Endodermal cell (in vitro differentiated cells): ENCODE measurements at regions not wholly inside any gene's neighbourhood (a gene's known extent, or its start where the extent isn't known, plus 50 kb on each side); places are given as distances from the start of the nearest gene placed in this dataset.

ENCODE experiments used
- DNase-seq: peaks from one replicate; pipeline ENCODE4 v3.0.0-alpha.2; 2017
- H3K27ac ChIP-seq: 2 replicates; pipeline ENCODE4 v1.5.1; 2013; ENCODE audit warnings: mild to moderate bottlenecking, low read depth, low read length, moderate library complexity
- H3K27me3 ChIP-seq: 2 replicates; pipeline ENCODE4 v1.6.1; 2013; ENCODE audit warnings: mild to moderate bottlenecking, low read length, moderate library complexity; ENCODE audit not compliant: insufficient read depth, control insufficient read depth, poor library complexity, severe bottlenecking
- H3K36me3 ChIP-seq: 2 replicates; pipeline ENCODE4 v1.7.0; 2013; ENCODE audit warnings: mild to moderate bottlenecking, low read length, moderate library complexity; ENCODE audit not compliant: control insufficient read depth, insufficient read depth
- H3K4me1 ChIP-seq: one replicate; pipeline ENCODE4 v1.7.0; 2013; ENCODE audit warnings: low read length; ENCODE audit not compliant: control insufficient read depth, insufficient read depth
- H3K4me3 ChIP-seq: 2 replicates; pipeline ENCODE4 v1.5.1; 2013; ENCODE audit warnings: mild to moderate bottlenecking, low read length, moderate library complexity
- H3K9ac ChIP-seq: 2 replicates; pipeline ENCODE4 v1.6.1; 2013; ENCODE audit warnings: mild to moderate bottlenecking, low read length, moderate library complexity; ENCODE audit not compliant: poor library complexity, severe bottlenecking; ENCODE audit errors: extremely low read depth
- H3K9me3 ChIP-seq: 2 replicates; pipeline ENCODE4 v1.6.1; 2013; ENCODE audit warnings: mild to moderate bottlenecking, low read length, moderate library complexity; ENCODE audit not compliant: control insufficient read depth
- H3K27ac Mint-ChIP-seq: 2 replicates; pipeline ENCODE4 v1.8.0; 2020; ENCODE audit warnings: mixed read lengths
- H3K27me3 Mint-ChIP-seq: 2 replicates; pipeline ENCODE4 v1.8.0; 2021; ENCODE audit warnings: mild to moderate bottlenecking, mixed read lengths; ENCODE audit not compliant: insufficient read depth
- H3K36me3 Mint-ChIP-seq: 2 replicates; pipeline ENCODE4 v1.8.0; 2020; ENCODE audit warnings: low read depth, mixed read lengths
- H3K4me1 Mint-ChIP-seq: 2 replicates; pipeline ENCODE4 v1.8.0; 2020; ENCODE audit warnings: mixed read lengths
- H3K4me3 Mint-ChIP-seq: 2 replicates; pipeline ENCODE4 v1.8.0; 2020; ENCODE audit warnings: mild to moderate bottlenecking, moderate library complexity, mixed read lengths
- H3K9me3 Mint-ChIP-seq: 2 replicates; pipeline ENCODE4 v1.8.0; 2020; ENCODE audit warnings: mild to moderate bottlenecking, mixed read lengths
- CTCF ChIP-seq: fragments of 200-600 bp; sonication (generic); conservative IDR thresholded peaks from 2 replicates; pipeline ENCODE4 v1.5.0; 2021; ENCODE audit warnings: antibody characterized with exemption, mild to moderate bottlenecking
- WGBS, 2 experiments: methylation state at CpG; one replicate each; pipeline versions ENCODE4 v1.1.5 to v1.1.7; 2013; ENCODE audit warnings: missing lambda C conversion rate in 2 of 2, mixed read lengths in 1 of 2; ENCODE audit not compliant: insufficient coverage in 1 of 2, insufficient read length in 1 of 2; 5-methylcytosine and 5-hydroxymethylcytosine counted together

- Histone ChIP-seq H3K4me1 (no peaks in the 10 kb centered on the region), H3K36me3 (no peaks in the 10 kb centered on the region), H3K9ac (no peak overlapping the region), H3K4me3 (no peak overlapping the region), H3K9me3 (no peaks in the 10 kb centered on the region), H3K27ac (no peak overlapping the region), H3K27me3 (no peaks in the 10 kb centered on the region)
- WGBS, 2 experiments, result 88% methylated on average over 2 of the region's 2 CpGs; no CpG with 5 or more reads in 1 of the 2 experiments
- Mint-ChIP-seq H3K9me3 (peaks cover 2% of the 10 kb centered on the region), H3K4me1 (peaks cover 3% of the 10 kb centered on the region), H3K36me3 (no peaks in the 10 kb centered on the region), H3K4me3 (no peak overlapping the region), H3K27ac (no peak overlapping the region), H3K27me3 (no peaks in the 10 kb centered on the region)
- no peak for TF ChIP-seq CTCF
- DNase-seq, result no peak
Observed at GRCh38 chr4:32129967-32130366, 1409.8 kb downstream of the PCDH7 start.

GRCh38 chr4:32133141-32133540 lies 1413.0 kb downstream of the PCDH7 start:
- Mint-ChIP-seq H3K4me3 (no peak overlapping the region), H3K9me3 (no peaks in the 10 kb centered on the region), H3K4me1 (peaks cover 3% of the 10 kb centered on the region), H3K36me3 (no peaks in the 10 kb centered on the region), H3K27me3 (no peaks in the 10 kb centered on the region), H3K27ac (no peak overlapping the region)
- DNase-seq, result no peak
- Histone ChIP-seq H3K4me1 (no peaks in the 10 kb centered on the region), H3K4me3 (no peak overlapping the region), H3K27me3 (no peaks in the 10 kb centered on the region), H3K9ac (no peak overlapping the region), H3K36me3 (no peaks in the 10 kb centered on the region), H3K9me3 (no peaks in the 10 kb centered on the region), H3K27ac (no peak overlapping the region)
- TF ChIP-seq CTCF, result no peak
- WGBS, 2 experiments, result 83 to 90% methylated on average over 1 of the region's 1 CpG

- Mint-ChIP-seq H3K36me3 (no peaks in the 10 kb centered on the region), H3K27me3 (no peaks in the 10 kb centered on the region), H3K4me3 (no peak overlapping the region), H3K27ac (no peak overlapping the region), H3K4me1 (peaks cover 3% of the 10 kb centered on the region), H3K9me3 (no peaks in the 10 kb centered on the region)
- TF ChIP-seq CTCF, result no peak
- H3K9me3 ChIP-seq, result no peaks in the 10 kb centered on the region
- no peaks in the 10 kb centered on the region for H3K27me3 ChIP-seq
- no peaks in the 10 kb centered on the region for H3K36me3 ChIP-seq
- no peak overlapping the region for H3K27ac ChIP-seq
- DNase-seq, result peak; percentile 60
- no peaks in the 10 kb centered on the region for H3K4me1 ChIP-seq
- no peak overlapping the region for H3K4me3 ChIP-seq
- H3K9ac ChIP-seq, result no peak overlapping the region
Observed at GRCh38 chr4:32133734-32134133, 1413.6 kb downstream of the PCDH7 start.
